ENCODE measurements at regions not wholly inside any gene's neighbourhood (a gene's known extent, or its start where the extent isn't known, plus 50 kb on each side); places are given as distances from the start of the nearest gene placed in this dataset.

DNA sequence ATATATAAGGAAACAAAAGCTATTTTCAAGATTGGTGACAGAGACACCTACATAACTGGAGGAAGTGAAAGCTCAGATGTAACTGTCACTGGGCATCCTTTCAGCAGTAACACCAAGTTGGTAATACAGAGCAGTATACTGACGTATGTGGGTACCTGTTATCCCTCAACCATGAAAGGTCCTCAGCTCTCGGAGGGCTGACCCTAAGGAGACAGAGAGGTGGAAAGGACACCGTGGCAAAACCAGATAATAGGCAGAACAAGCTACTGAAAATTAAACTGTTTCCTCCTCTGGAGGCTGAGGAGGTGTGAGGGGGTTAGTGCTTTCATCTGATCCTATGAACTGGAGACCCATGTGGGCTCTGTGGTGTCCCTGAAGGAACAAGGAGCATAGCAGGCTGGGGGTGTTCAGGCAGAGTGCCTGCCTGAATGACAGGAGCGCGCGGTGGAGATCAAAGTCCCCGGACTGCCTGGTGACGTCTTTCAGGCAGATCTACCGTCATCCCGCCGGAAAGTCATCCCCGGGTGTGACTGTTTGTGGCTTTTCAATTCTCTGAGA is 130.2 kb upstream of the FSTL4 start:
- Histone ChIP-seq H3F3A (ENCODE audit: low read length, unreplicated experiment) (no peaks in the 10 kb centered on the region), H3K9me2 (replicated peaks; ENCODE audit: low read length) (no peaks in the 10 kb centered on the region), H2AFZ (ENCODE audit: low read length) (no peak overlapping the region), H3K9ac (ENCODE audit: low read length) (no peak overlapping the region), H3K4me2 (ENCODE audit: low read length) (no peak overlapping the region), H4K20me1 (ENCODE audit: low read length) (no peaks in the 10 kb centered on the region), H3K79me2 (ENCODE audit: low read length) (no peaks in the 10 kb centered on the region), H3K4me1 (ENCODE audit: insufficient read depth, low read length) (peaks cover 6% of the 10 kb centered on the region; the same call in 1 of the 2 replicates), H3K9me3 (ENCODE audit: low read length) (no peaks in the 10 kb centered on the region), H3K27me3 (ENCODE audit: low read length) (no peaks in the 10 kb centered on the region), H3K27ac (ENCODE audit: low read length) (no peak overlapping the region), H3K4me3 (ENCODE audit: low read length) (no peak overlapping the region), H3K36me3 (ENCODE audit: low read depth, low read length) (no peaks in the 10 kb centered on the region)
- ChIA-PET CTCF (no interaction called here), POLR2A (ENCODE audit: unreplicated experiment) (no interaction called here)
- no peak for DNase-seq
- no peak for ATAC-seq
- TF ChIP-seq EZH2 (IDR thresholded peaks at IDR 0.05; ENCODE audit: low read length, unreplicated experiment) (no peak), EZH2phosphoT487 (IDR thresholded peaks at IDR 0.05; ENCODE audit: borderline replicate concordance, low read length) (no peak)
- BruUV-seq (replicated peaks), result no TSS peak
- intact Hi-C loops (cut with micrococcal nuclease), result no loop called here

DNA sequence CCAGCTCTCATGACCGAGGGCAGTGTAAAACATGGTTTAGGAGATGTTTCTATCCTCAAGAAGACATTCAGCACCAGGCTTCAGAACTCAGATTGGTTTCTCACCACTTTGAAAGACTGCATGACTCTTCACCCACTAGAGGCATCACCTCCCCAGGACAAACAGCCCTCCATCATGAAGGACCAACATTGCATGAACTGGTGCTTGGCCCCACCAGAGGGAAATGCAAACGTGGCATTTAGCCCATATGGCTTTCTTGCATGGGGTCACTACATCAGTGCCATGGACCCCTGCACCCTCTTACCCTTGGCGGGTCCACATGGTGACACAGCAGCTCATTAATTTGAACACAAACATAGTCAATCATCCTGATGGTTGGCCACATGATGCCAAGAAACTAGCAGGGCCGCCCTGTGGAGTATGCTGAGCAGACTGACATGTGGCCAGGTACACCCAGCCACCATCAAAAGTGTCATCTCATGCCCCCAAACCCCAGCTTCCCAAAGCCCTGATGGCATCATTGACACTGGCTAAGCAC is 129.5 kb upstream of the FSTL4 start:
- no peak overlapping the region for H3K4me2 ChIP-seq (ENCODE audit: low read length)
- no peaks in the 10 kb centered on the region for H3K9me3 ChIP-seq (ENCODE audit: low read length)
- H3K79me2 ChIP-seq (ENCODE audit: low read length), result no peaks in the 10 kb centered on the region
- no peak overlapping the region for H3K9ac ChIP-seq (ENCODE audit: low read length)
- no peaks in the 10 kb centered on the region for H4K20me1 ChIP-seq (ENCODE audit: low read length)
- CTCF ChIA-PET, result no interaction called here
- BruUV-seq (replicated peaks), result no TSS peak
- DNase-seq (no peak), ATAC-seq (no peak)
- POLR2A ChIA-PET (ENCODE audit: unreplicated experiment), result no interaction called here
- no peaks in the 10 kb centered on the region for H3F3A ChIP-seq (ENCODE audit: low read length, unreplicated experiment)
- H2AFZ ChIP-seq (ENCODE audit: low read length), result no peak overlapping the region
- TF ChIP-seq CTCF (conservative IDR thresholded peaks at IDR 0.05; ENCODE audit: low read depth, low read length) (no peak), EZH2 (IDR thresholded peaks at IDR 0.05; ENCODE audit: low read length, unreplicated experiment) (no peak), EZH2phosphoT487 (IDR thresholded peaks at IDR 0.05; ENCODE audit: borderline replicate concordance, low read length) (no peak)
- H3K36me3 ChIP-seq (ENCODE audit: low read depth, low read length), result no peaks in the 10 kb centered on the region
- H3K9me2 ChIP-seq (replicated peaks; ENCODE audit: low read length), result no peaks in the 10 kb centered on the region
- peaks cover 6% of the 10 kb centered on the region; the same call in 1 of the 2 replicates for H3K4me1 ChIP-seq (ENCODE audit: insufficient read depth, low read length)
- no peaks in the 10 kb centered on the region for H3K27me3 ChIP-seq (ENCODE audit: low read length)
- intact Hi-C loops (cut with micrococcal nuclease), result no loop called here
- no peak overlapping the region for H3K4me3 ChIP-seq (ENCODE audit: low read length)
- H3K27ac ChIP-seq (ENCODE audit: low read length), result no peak overlapping the region

DNA sequence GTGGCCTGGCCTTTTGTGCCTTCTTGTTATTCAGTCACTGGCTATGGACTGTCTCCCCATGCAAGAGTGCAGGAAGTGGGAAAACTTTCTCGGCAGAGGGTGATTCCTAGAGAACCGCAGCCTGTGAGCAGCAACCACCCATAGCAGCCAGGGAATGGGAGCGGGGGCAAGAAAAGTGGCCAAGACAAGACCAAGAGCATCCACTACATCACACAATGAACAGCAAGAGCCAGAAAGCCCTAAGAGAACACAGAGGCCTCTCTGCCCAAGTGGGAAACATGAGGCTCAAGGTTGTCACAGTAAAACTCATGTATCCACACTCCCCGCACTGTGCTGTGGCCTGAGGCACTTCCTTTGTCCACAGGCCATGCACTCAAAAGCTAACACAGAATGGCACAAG is 129.1 kb upstream of the FSTL4 start:
- H3F3A ChIP-seq (ENCODE audit: low read length, unreplicated experiment), result no peaks in the 10 kb centered on the region
- no TSS peak for BruUV-seq (replicated peaks)
- H3K27me3 ChIP-seq (ENCODE audit: low read length), result no peaks in the 10 kb centered on the region
- H3K4me1 ChIP-seq (ENCODE audit: insufficient read depth, low read length), result peaks cover 9% of the 10 kb centered on the region
- H3K9me3 ChIP-seq (ENCODE audit: low read length), result no peaks in the 10 kb centered on the region
- no peak overlapping the region for H3K27ac ChIP-seq (ENCODE audit: low read length)
- ChIA-PET POLR2A (ENCODE audit: unreplicated experiment) (no interaction called here), CTCF (no interaction called here)
- no peak overlapping the region for H3K4me3 ChIP-seq (ENCODE audit: low read length)
- no peak overlapping the region for H3K4me2 ChIP-seq (ENCODE audit: low read length)
- DNase-seq (no peak), ATAC-seq (no peak)
- H3K36me3 ChIP-seq (ENCODE audit: low read depth, low read length), result no peaks in the 10 kb centered on the region
- H4K20me1 ChIP-seq (ENCODE audit: low read length), result no peaks in the 10 kb centered on the region
- H3K79me2 ChIP-seq (ENCODE audit: low read length), result no peaks in the 10 kb centered on the region
- intact Hi-C loops (cut with micrococcal nuclease), result no loop called here
- no peak overlapping the region for H2AFZ ChIP-seq (ENCODE audit: low read length)
- TF ChIP-seq EZH2phosphoT487 (IDR thresholded peaks at IDR 0.05; ENCODE audit: borderline replicate concordance, low read length) (no peak), CTCF (conservative IDR thresholded peaks at IDR 0.05; ENCODE audit: low read depth, low read length) (no peak), EZH2 (IDR thresholded peaks at IDR 0.05; ENCODE audit: low read length, unreplicated experiment) (no peak)
- no peak overlapping the region for H3K9ac ChIP-seq (ENCODE audit: low read length)
- no peaks in the 10 kb centered on the region for H3K9me2 ChIP-seq (replicated peaks; ENCODE audit: low read length)

Measured in PC-3 (cell line).